Loucy (cell line): ENCODE measurements at regions not wholly inside any gene's neighbourhood (a gene's known extent, or its start where the extent isn't known, plus 50 kb on each side); places are given as distances from the start of the nearest gene placed in this dataset.
A peak's percentile ranks its signal among the peaks of the same experiment; 100 is the strongest.

Source experiments
- H2AFZ ChIP-seq: fragments of 200-600 bp; sonication (generic); 2 replicates; pipeline ENCODE4 v1.6.0; 2016; ENCODE audit warnings: antibody characterized with exemption, mild to moderate bottlenecking, low read length, moderate library complexity
- H3F3A ChIP-seq: fragments of 200-600 bp; 2 replicates; pipeline ENCODE4 v1.6.0; 2016; ENCODE audit warnings: antibody characterized with exemption, low read depth, mild to moderate bottlenecking
- H3K27me3 ChIP-seq: fragments of 200-600 bp; sonication (generic); 2 replicates; pipeline ENCODE4 v1.6.1; 2014; ENCODE audit warnings: low read length, mild to moderate bottlenecking; ENCODE audit not compliant: insufficient read depth, poor library complexity, severe bottlenecking
- H3K36me3 ChIP-seq: fragments of 200-600 bp; sonication (generic); 2 replicates; pipeline ENCODE4 v1.6.1; 2016; ENCODE audit warnings: low read length; ENCODE audit not compliant: insufficient read depth
- H3K4me1 ChIP-seq: fragments of 200-600 bp; sonication (generic); 2 replicates; pipeline ENCODE4 v1.5.1; 2014; ENCODE audit warnings: low read length, mild to moderate bottlenecking; ENCODE audit not compliant: insufficient read depth, poor library complexity, severe bottlenecking
- H3K4me2 ChIP-seq: fragments of 200-600 bp; sonication (generic); 2 replicates; pipeline ENCODE4 v1.6.0; 2014; ENCODE audit warnings: antibody characterized with exemption, low read length, low read depth, mild to moderate bottlenecking; ENCODE audit not compliant: poor library complexity, severe bottlenecking
- H3K4me3 ChIP-seq: fragments of 200-600 bp; sonication (generic); 2 replicates; pipeline ENCODE4 v1.5.1; 2014; ENCODE audit warnings: low read length, mild to moderate bottlenecking, mixed read lengths; ENCODE audit not compliant: poor library complexity, severe bottlenecking
- H3K79me2 ChIP-seq: fragments of 200-600 bp; sonication (generic); 2 replicates; pipeline ENCODE4 v1.6.1; 2014; ENCODE audit warnings: low read length; ENCODE audit not compliant: insufficient read depth
- H3K9ac ChIP-seq: fragments of 200-600 bp; sonication (generic); 2 replicates; pipeline ENCODE4 v1.6.0; 2014; ENCODE audit warnings: mild to moderate bottlenecking, low read depth, low read length, moderate library complexity; ENCODE audit not compliant: poor library complexity, severe bottlenecking
- H3K9me2 ChIP-seq: fragments of 200-600 bp; sonication (generic); replicated peaks from 2 replicates; pipeline ENCODE4 v1.6.1; 2016; ENCODE audit warnings: low read depth, low read length, mixed read lengths
- H3K9me3 ChIP-seq: fragments of 200-600 bp; sonication (generic); 2 replicates; pipeline ENCODE4 v1.6.1; 2014; ENCODE audit warnings: mild to moderate bottlenecking, antibody characterized with exemption, low read length, low read depth; ENCODE audit not compliant: insufficient read depth
- H4K20me1 ChIP-seq: fragments of 200-600 bp; sonication (generic); 2 replicates; pipeline ENCODE4 v1.6.0; 2014; ENCODE audit warnings: antibody characterized with exemption, low read length, mild to moderate bottlenecking; ENCODE audit not compliant: insufficient read depth, poor library complexity, severe bottlenecking
- EZH2phosphoT487 ChIP-seq: fragments of 200-600 bp; IDR thresholded peaks from 2 replicates; pipeline ENCODE4 v1.6.1; 2018; ENCODE audit warnings: antibody characterized with exemption, mild to moderate bottlenecking, moderate library complexity, borderline replicate concordance
- TF ChIP-seq, protein P1 (sequence below): fragments of 200-600 bp; sonication (generic); conservative IDR thresholded peaks from 2 replicates; pipeline ENCODE4 v1.5.1; 2014; ENCODE audit warnings: mild to moderate bottlenecking, antibody characterized with exemption, low read length

DNA sequence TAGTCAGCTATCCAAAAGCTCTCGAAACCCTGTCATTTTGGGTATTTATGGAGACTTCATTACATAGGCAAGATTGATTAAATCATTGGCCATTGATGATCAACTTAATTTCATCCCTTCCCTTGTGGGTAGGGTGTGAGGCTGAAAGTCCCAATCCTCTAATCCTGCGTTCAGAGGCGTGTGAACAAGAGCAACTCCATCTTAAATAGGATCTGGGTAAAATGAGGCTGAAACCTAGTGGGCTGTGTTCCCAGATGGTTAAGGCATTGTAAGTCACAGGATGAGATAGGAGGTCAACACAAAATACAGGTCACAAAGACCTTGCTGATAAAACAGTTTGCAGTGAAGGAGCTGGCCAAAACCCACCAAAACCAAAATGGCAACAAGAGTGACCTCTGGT, 641.7 kb upstream of the GJE1 start:
- Histone ChIP-seq H3K36me3 (no peaks in the 10 kb centered on the region), H3K4me3 (no peak overlapping the region), H3K4me1 (peaks cover 19% of the 10 kb centered on the region), H3K9me3 (no peaks in the 10 kb centered on the region), H3K27me3 (no peaks in the 10 kb centered on the region), H2AFZ (no peak overlapping the region), H3K79me2 (no peaks in the 10 kb centered on the region), H3K4me2 (no peak overlapping the region), H4K20me1 (no peaks in the 10 kb centered on the region), H3K9ac (no peak overlapping the region), H3F3A (no peaks in the 10 kb centered on the region), H3K9me2 (no peaks in the 10 kb centered on the region)
- no peak for TF ChIP-seq EZH2phosphoT487
- TF ChIP-seq, protein P1, sequence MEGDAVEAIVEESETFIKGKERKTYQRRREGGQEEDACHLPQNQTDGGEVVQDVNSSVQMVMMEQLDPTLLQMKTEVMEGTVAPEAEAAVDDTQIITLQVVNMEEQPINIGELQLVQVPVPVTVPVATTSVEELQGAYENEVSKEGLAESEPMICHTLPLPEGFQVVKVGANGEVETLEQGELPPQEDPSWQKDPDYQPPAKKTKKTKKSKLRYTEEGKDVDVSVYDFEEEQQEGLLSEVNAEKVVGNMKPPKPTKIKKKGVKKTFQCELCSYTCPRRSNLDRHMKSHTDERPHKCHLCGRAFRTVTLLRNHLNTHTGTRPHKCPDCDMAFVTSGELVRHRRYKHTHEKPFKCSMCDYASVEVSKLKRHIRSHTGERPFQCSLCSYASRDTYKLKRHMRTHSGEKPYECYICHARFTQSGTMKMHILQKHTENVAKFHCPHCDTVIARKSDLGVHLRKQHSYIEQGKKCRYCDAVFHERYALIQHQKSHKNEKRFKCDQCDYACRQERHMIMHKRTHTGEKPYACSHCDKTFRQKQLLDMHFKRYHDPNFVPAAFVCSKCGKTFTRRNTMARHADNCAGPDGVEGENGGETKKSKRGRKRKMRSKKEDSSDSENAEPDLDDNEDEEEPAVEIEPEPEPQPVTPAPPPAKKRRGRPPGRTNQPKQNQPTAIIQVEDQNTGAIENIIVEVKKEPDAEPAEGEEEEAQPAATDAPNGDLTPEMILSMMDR, result no peak

DNA sequence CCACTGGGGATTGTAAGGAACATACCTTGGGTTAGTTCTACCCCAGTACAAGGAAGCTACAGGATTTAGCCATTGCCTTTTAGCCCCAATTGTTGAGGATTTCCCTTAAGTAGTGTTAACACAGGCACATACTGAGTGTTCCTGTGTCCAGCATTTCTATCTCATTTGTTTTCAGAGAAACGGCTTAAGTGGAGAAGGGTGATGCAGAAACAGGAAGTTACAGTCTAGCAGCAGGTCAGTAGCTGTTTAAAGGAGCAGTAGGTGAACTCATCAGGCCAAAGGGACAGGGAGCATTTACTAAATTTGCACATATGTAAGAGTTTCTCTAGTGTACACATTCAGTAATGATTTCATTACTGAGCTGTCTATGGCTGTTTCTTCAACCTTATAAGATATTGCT, 644.2 kb upstream of the GJE1 start:
- Histone ChIP-seq H4K20me1 (no peaks in the 10 kb centered on the region), H3K79me2 (no peaks in the 10 kb centered on the region), H3K27me3 (no peaks in the 10 kb centered on the region), H3K9ac (peak overlapping the region; percentile 69), H2AFZ (peak overlapping the region; percentile 88), H3K9me2 (no peaks in the 10 kb centered on the region), H3K9me3 (no peaks in the 10 kb centered on the region), H3K4me3 (peak overlapping the region; percentile 49), H3K4me1 (peaks cover 40% of the 10 kb centered on the region), H3F3A (peaks cover 3% of the 10 kb centered on the region; the same call in 1 of the 2 replicates), H3K4me2 (peak overlapping the region; percentile 69), H3K36me3 (no peaks in the 10 kb centered on the region)
- TF ChIP-seq, protein P1, result no peak
- no peak for TF ChIP-seq EZH2phosphoT487

DNA sequence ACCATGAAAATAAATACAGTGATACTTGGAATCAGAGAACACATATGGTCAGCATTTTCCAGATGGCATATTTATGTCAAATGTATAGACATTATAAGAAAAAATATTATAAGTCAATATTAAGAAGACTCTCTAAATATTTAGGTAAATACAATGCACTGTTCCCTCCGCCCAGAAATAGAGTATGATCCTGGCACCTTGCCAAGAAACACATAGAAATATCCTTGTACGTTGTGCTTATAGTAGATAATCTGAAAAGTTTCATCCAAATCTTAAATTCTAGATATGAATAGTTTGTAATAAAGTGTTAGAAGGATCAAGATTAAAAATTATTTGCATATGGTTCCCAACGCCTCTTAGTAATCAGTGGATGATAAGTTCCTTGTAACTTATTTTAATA, 645.8 kb upstream of the GJE1 start:
- Histone ChIP-seq H3F3A (peaks cover 9% of the 10 kb centered on the region; the same call in 1 of the 2 replicates), H3K79me2 (no peaks in the 10 kb centered on the region), H2AFZ (peak overlapping the region; percentile 51; the same call in 1 of the 2 replicates), H3K9ac (no peak overlapping the region), H4K20me1 (no peaks in the 10 kb centered on the region), H3K36me3 (no peaks in the 10 kb centered on the region), H3K4me2 (no peak overlapping the region), H3K4me3 (no peak overlapping the region), H3K4me1 (peaks cover 52% of the 10 kb centered on the region), H3K9me2 (no peaks in the 10 kb centered on the region), H3K27me3 (no peaks in the 10 kb centered on the region), H3K9me3 (no peaks in the 10 kb centered on the region)
- no peak for TF ChIP-seq EZH2phosphoT487
- TF ChIP-seq, protein P1, result no peak
